ENCODE measurements at regions not wholly inside any gene's neighbourhood (a gene's known extent, or its start where the extent isn't known, plus 50 kb on each side); places are given as distances from the start of the nearest gene placed in this dataset.

DNA sequence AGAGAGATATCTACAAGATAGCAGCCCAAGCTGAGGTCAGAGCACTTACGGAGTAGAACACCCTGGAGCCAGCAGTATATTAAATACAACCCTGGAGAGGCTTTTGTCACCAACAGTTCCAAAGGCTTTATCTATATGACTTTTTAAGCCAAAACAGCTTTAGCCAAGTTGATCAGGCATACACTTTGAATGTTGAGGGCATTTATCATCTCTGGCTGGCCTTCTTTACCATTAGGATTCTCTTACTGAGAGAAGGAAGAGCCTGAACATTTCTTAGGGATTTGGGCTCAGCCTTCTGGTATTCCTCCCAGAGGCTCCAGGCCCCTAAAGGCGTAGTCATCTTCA is 161.3 kb upstream of the RIMS1 start:
- Histone ChIP-seq H3K79me2 (ENCODE audit: low read length) (no peaks in the 10 kb centered on the region), H3F3A (ENCODE audit: insufficient read depth, low read length) (no peaks in the 10 kb centered on the region), H3K36me3 (replicated peaks; ENCODE audit: insufficient read depth, low read length) (no peaks in the 10 kb centered on the region), H3K9me2 (replicated peaks; ENCODE audit: insufficient read depth, low read length) (no peaks in the 10 kb centered on the region), H3K4me2 (ENCODE audit: low read depth, low read length) (no peak overlapping the region), H3K27me3 (replicated peaks; ENCODE audit: insufficient read depth, low read length) (no peaks in the 10 kb centered on the region), H3K27ac (ENCODE audit: low read length) (no peak overlapping the region), H3K9ac (ENCODE audit: low read length) (no peak overlapping the region), H3K9me3 (replicated peaks; ENCODE audit: insufficient read depth, low read length) (no peaks in the 10 kb centered on the region), H2AFZ (ENCODE audit: low read length) (no peak overlapping the region), H3K4me3 (ENCODE audit: low read length) (no peak overlapping the region), H4K20me1 (ENCODE audit: insufficient read depth, low read length) (no peaks in the 10 kb centered on the region), H3K4me1 (ENCODE audit: low read length) (no peaks in the 10 kb centered on the region)
- no peak for DNase-seq
- no peak for TF ChIP-seq EZH2phosphoT487 (IDR thresholded peaks at IDR 0.05; ENCODE audit: low read length)
- TF ChIP-seq EZH2 (optimal IDR thresholded peaks at IDR 0.05; ENCODE audit: low read depth, low read length): no peak
- TF ChIP-seq, protein P1, sequence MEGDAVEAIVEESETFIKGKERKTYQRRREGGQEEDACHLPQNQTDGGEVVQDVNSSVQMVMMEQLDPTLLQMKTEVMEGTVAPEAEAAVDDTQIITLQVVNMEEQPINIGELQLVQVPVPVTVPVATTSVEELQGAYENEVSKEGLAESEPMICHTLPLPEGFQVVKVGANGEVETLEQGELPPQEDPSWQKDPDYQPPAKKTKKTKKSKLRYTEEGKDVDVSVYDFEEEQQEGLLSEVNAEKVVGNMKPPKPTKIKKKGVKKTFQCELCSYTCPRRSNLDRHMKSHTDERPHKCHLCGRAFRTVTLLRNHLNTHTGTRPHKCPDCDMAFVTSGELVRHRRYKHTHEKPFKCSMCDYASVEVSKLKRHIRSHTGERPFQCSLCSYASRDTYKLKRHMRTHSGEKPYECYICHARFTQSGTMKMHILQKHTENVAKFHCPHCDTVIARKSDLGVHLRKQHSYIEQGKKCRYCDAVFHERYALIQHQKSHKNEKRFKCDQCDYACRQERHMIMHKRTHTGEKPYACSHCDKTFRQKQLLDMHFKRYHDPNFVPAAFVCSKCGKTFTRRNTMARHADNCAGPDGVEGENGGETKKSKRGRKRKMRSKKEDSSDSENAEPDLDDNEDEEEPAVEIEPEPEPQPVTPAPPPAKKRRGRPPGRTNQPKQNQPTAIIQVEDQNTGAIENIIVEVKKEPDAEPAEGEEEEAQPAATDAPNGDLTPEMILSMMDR (IDR thresholded peaks at IDR 0.05; ENCODE audit: low read length): no peak

DNA sequence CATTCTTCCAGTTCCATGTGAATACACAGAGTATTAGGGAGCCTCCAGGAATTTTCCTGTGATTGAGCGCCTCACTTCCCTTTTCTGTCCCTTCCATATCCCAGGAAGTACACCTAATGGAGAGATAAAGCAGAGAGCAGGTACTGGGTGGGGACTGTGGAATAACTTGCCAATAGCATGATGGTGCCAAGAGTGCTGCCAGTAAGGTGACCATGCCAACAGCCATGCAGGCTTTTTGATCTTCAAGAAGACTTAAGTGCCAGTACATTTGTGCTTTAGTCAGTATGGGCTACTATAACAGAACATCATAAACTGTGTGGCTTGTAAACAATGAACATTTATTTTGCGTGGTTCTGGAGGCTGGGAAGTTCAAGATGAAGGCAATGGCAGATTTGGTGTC is 160.2 kb upstream of the RIMS1 start:
- Histone ChIP-seq H3K9ac (ENCODE audit: low read length) (no peak overlapping the region), H3K4me1 (ENCODE audit: low read length) (no peaks in the 10 kb centered on the region), H3K27ac (ENCODE audit: low read length) (no peak overlapping the region), H2AFZ (ENCODE audit: low read length) (no peak overlapping the region), H3K4me2 (ENCODE audit: low read depth, low read length) (no peak overlapping the region), H3K27me3 (replicated peaks; ENCODE audit: insufficient read depth, low read length) (no peaks in the 10 kb centered on the region), H3K9me2 (replicated peaks; ENCODE audit: insufficient read depth, low read length) (no peaks in the 10 kb centered on the region), H3K4me3 (ENCODE audit: low read length) (no peak overlapping the region), H3K79me2 (ENCODE audit: low read length) (no peaks in the 10 kb centered on the region), H3K36me3 (replicated peaks; ENCODE audit: insufficient read depth, low read length) (no peaks in the 10 kb centered on the region), H3F3A (ENCODE audit: insufficient read depth, low read length) (no peaks in the 10 kb centered on the region), H4K20me1 (ENCODE audit: insufficient read depth, low read length) (no peaks in the 10 kb centered on the region), H3K9me3 (replicated peaks; ENCODE audit: insufficient read depth, low read length) (no peaks in the 10 kb centered on the region)
- TF ChIP-seq, protein P1 (IDR thresholded peaks at IDR 0.05; ENCODE audit: low read length): no peak
- TF ChIP-seq EZH2 (optimal IDR thresholded peaks at IDR 0.05; ENCODE audit: low read depth, low read length) (no peak), EZH2phosphoT487 (IDR thresholded peaks at IDR 0.05; ENCODE audit: low read length) (no peak)
- DNase-seq: no peak

DNA sequence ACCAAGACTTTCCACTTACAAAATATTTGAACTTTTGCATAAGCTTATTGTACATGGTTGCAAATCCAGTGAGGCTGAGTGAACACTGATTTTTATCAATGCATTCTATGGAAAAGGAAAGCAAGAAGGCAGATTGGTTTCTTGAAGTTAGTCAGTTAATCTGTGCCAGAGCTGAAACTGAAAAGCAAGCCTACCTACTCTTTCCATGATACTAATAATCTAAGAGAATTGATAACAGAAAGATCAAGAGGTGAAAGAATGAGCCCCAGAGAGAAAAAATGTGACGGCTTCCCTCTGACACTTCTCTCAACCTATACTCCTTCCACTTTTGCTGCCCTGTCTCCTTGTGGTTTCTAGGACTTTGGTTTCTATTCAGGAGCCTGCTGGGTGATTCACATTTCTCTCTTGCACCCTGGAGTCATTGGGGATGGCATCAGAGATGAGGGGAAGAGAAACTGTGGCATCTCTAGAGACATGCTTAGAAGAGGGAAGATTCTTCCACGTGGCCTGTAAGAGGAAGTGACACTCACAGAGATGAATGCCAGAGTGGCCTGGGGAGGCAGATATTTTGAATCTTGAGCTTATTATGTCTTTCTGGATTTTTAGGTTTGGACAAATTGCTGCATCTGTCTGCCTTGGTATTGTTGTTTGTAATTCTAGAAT is 158.6 kb upstream of the RIMS1 start:
- no peaks in the 10 kb centered on the region for H3K4me1 ChIP-seq (ENCODE audit: low read length)
- H3K4me2 ChIP-seq (ENCODE audit: low read depth, low read length): no peak overlapping the region
- no peaks in the 10 kb centered on the region for H3K79me2 ChIP-seq (ENCODE audit: low read length)
- no peak overlapping the region for H3K4me3 ChIP-seq (ENCODE audit: low read length)
- H3K27ac ChIP-seq (ENCODE audit: low read length): no peak overlapping the region
- TF ChIP-seq EZH2phosphoT487 (IDR thresholded peaks at IDR 0.05; ENCODE audit: low read length) (no peak), EZH2 (optimal IDR thresholded peaks at IDR 0.05; ENCODE audit: low read depth, low read length) (no peak)
- TF ChIP-seq, protein P1 (IDR thresholded peaks at IDR 0.05; ENCODE audit: low read length): no peak
- H3K27me3 ChIP-seq (replicated peaks; ENCODE audit: insufficient read depth, low read length): no peaks in the 10 kb centered on the region
- H3K9ac ChIP-seq (ENCODE audit: low read length): no peak overlapping the region
- DNase-seq: no peak
- no peaks in the 10 kb centered on the region for H3K9me3 ChIP-seq (replicated peaks; ENCODE audit: insufficient read depth, low read length)
- no peaks in the 10 kb centered on the region for H4K20me1 ChIP-seq (ENCODE audit: insufficient read depth, low read length)
- no peaks in the 10 kb centered on the region for H3K9me2 ChIP-seq (replicated peaks; ENCODE audit: insufficient read depth, low read length)
- no peak overlapping the region for H2AFZ ChIP-seq (ENCODE audit: low read length)
- no peaks in the 10 kb centered on the region for H3K36me3 ChIP-seq (replicated peaks; ENCODE audit: insufficient read depth, low read length)
- H3F3A ChIP-seq (ENCODE audit: insufficient read depth, low read length): no peaks in the 10 kb centered on the region

Data from MM.1S (cell line).